Coronary artery (tissue), 2 donors: ENCODE measurements at regions not wholly inside any gene's neighbourhood (a gene's known extent, or its start where the extent isn't known, plus 50 kb on each side); places are given as distances from the start of the nearest gene placed in this dataset.

Experiments used
- DNase-seq: peaks from one replicate; pipeline ENCODE4 v3.0.0-alpha.2; 2017; ENCODE audit warnings: low spot score
- H3K27ac ChIP-seq, 2 donors: fragments of 200-600 bp; sonication (generic); one replicate each; pipeline ENCODE4 v1.5.1; 2016 to 2019
- H3K4me3 ChIP-seq: fragments of 200-600 bp; sonication (generic); 2 replicates; pipeline ENCODE4 v1.5.1; 2016; ENCODE audit warnings: mild to moderate bottlenecking, moderate library complexity
- CTCF ChIP-seq: fragments of 200-600 bp; sonication (generic); IDR thresholded peaks from one replicate; pipeline ENCODE4 v1.5.1; 2019; ENCODE audit warnings: antibody characterized with exemption

GRCh38 chr16:79271583-79271982 lies 329.0 kb downstream of the MAF start:
- DNase-seq, result no peak
- no peak overlapping the region for H3K4me3 ChIP-seq
- H3K27ac ChIP-seq, result no peak overlapping the region
- no peak for TF ChIP-seq CTCF

GRCh38 chr16:79270011-79270410 lies 330.5 kb downstream of the MAF start:
- H3K4me3 ChIP-seq, result no peak overlapping the region
- no peak for DNase-seq
- H3K27ac ChIP-seq, result no peak overlapping the region
- no peak for TF ChIP-seq CTCF

GRCh38 chr16:79269211-79269863 lies 331.2 kb downstream of the MAF start:
- H3K4me3 ChIP-seq, result no peak overlapping the region
- no peak for TF ChIP-seq CTCF
- H3K27ac ChIP-seq, result no peak overlapping the region
- no peak for DNase-seq

GRCh38 chr16:79267781-79268180 lies 332.8 kb downstream of the MAF start:
- H3K4me3 ChIP-seq, result no peak overlapping the region
- no peak for TF ChIP-seq CTCF
- H3K27ac ChIP-seq, result no peak overlapping the region
- DNase-seq, result no peak

GRCh38 chr16:79267146-79267545 lies 333.4 kb downstream of the MAF start:
- DNase-seq, result no peak
- H3K27ac ChIP-seq, result no peak overlapping the region
- TF ChIP-seq CTCF, result no peak
- H3K4me3 ChIP-seq, result no peak overlapping the region

- H3K27ac ChIP-seq, result no peak overlapping the region
- no peak for DNase-seq
- H3K4me3 ChIP-seq, result no peak overlapping the region
- TF ChIP-seq CTCF, result no peak
Measured at GRCh38 chr16:79265701-79266100, 334.8 kb downstream of the MAF start.

GRCh38 chr16:79265196-79265595 lies 335.3 kb downstream of the MAF start:
- no peak overlapping the region for H3K27ac ChIP-seq
- no peak for DNase-seq
- H3K4me3 ChIP-seq, result no peak overlapping the region
- no peak for TF ChIP-seq CTCF
